GM12873 (cell line): ENCODE measurements at regions not wholly inside any gene's neighbourhood (a gene's known extent, or its start where the extent isn't known, plus 50 kb on each side); places are given as distances from the start of the nearest gene placed in this dataset.

Source experiments
- CTCF ChIP-seq: IDR thresholded peaks from 2 replicates; pipeline ENCODE4 v1.5.1; 2012; ENCODE audit warnings: low read depth, mild to moderate bottlenecking, moderate library complexity, low read length, control low read depth; ENCODE audit not compliant: insufficient read depth; ENCODE audit errors: missing control alignments

DNA sequence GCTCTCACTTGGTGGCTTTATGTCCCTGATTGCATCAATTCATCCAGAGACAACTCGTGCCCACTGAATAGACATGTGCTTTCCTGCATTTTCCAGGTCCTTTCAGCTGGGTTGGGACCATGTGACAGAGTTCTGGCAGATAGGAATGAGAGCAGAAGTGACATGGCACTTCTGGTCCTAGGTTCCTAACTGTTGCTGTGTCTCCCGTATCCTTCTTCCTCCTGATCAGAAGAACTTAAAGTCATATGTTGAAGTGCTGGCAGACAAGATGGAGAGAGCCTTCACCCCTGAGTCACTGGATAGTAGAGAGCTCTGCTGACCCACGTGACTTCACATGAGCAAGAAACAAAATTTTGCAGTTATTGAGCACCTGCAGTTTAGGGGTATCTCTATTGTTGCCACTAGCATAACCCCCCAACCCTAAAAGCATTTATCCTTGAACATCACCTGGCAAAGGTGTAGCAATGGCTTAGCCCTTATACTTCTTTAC lies 80.0 kb downstream of the NREP start:
- TF ChIP-seq CTCF, result no peak

DNA sequence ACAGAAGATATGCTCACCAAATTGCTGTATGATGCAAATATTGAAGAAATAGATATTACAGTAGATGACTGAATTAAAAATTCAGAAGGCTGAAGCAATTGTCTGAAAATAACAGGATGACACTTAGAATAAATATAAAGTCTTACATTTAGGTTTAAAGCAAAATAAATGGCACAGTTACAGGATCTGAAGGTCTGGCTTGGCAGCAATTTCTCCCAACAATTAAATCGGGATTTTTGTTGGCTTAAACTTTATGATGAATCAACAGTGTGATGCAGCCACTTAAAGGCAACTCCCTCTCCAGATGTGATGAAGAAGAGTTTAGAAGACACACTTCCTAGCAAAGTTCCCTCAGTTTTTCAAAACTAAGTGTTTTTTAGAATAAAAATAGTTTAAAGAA lies 80.5 kb downstream of the NREP start:
- TF ChIP-seq CTCF, result no peak

DNA sequence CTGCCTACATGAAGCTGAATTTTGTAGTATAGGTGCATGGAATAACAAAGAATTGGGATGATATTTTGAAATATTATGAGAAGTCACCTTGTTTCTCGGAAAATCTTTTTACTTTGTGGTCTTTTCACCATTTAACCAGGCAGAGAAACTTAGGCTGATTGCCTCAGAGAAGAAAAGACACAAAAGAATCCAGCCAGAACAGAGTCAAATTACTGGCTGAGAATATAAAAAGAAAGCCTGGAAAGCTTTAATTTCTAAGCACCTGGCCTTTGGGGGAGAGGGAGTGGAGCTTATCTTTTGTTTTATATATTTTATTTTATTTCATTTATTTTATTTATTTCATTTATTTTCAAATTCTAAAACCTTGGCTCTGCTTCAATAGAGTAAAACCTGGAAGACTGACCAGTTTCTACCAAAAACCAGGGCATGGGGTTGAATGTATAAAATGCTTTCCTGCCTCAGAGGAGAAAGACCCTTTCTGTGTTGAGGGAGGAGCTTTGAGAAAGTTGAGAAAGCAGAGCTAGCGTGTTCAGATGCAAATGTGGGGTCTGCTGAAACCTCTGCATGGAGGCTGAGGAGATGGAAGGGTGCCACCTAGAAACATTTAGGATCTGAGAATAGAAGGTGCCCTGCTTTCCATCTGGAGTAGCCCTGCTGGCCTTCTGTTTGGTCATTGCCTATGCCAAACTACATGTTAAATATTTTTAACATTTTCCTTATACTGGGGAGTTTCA lies 81.6 kb downstream of the NREP start:
- no peak for TF ChIP-seq CTCF

- TF ChIP-seq CTCF, result no peak
Observed at GRCh38 chr5:111673891-111674626, 82.9 kb downstream of the NREP start.

DNA sequence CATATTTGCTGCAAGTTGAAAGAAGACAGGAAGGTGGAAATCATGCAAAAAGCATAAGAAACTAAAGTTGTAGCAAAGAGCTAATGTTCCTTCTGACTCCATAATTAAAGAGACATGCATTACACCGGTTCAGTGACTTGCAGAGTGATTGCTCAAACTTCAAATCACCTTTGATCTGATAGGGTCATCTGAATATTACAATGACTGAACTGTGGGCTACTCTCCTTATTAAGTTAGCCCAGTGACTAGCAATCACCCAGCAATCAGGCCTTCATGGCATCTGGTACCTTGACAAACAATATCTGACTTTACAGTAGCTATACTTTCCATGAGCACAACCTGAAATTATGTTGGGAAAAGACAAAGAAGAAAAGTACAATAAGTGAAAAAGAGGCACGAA lies 84.9 kb downstream of the NREP start:
- TF ChIP-seq CTCF, result no peak

DNA sequence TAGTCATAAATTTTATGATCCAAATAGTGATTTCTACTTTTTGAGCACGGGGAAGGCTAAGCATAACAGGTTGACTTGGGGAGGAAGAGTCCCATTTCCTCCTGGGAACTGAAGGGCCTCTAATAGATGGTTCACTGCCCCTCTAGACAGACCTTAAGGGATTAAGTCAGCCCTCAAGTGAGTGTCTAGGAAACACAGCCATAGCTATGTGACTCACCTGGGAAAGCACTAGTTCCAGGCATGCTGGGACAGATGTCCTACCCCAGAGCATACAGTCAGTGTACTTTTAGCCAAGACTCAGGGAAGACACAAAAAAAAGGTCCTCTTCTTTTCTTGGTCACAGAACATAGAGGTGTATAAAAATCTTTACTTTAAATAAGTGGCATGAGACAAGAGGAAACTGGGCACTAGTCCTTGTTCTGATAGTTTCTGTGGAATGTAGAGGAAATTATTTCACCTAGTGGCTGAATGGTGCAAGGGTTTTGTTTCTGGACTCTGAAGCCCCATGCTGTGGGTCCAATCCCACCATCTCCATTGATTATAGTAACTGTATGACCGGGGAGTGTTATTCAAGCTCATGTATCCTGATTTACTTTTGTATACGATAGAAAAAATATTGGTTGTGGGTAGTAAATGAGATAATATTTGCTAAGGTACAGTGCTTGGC lies 86.0 kb downstream of the NREP start:
- TF ChIP-seq CTCF, result peak; percentile 11
